ENCODE measurements at regions not wholly inside any gene's neighbourhood (a gene's known extent, or its start where the extent isn't known, plus 50 kb on each side); places are given as distances from the start of the nearest gene placed in this dataset.
"Not testable (repeated sequence)": the region's sequence is repeated elsewhere in the genome, so short reads cannot be mapped to it uniquely, and the experiment has no call there.

GRCh38 chr10:63675171-63675570 lies 154.0 kb downstream of the REEP3 start:
- TF ChIP-seq ZNF274 (IDR thresholded peaks at IDR 0.05; ENCODE audit: low read depth, low read length): no peak
- no peak overlapping the region for H3K4me3 ChIP-seq (ENCODE audit: low read length)

GRCh38 chr10:63677001-63677400 lies 155.8 kb downstream of the REEP3 start:
- no peak overlapping the region for H3K4me3 ChIP-seq (ENCODE audit: low read length)
- no peak for TF ChIP-seq ZNF274 (IDR thresholded peaks at IDR 0.05; ENCODE audit: low read depth, low read length)

DNA sequence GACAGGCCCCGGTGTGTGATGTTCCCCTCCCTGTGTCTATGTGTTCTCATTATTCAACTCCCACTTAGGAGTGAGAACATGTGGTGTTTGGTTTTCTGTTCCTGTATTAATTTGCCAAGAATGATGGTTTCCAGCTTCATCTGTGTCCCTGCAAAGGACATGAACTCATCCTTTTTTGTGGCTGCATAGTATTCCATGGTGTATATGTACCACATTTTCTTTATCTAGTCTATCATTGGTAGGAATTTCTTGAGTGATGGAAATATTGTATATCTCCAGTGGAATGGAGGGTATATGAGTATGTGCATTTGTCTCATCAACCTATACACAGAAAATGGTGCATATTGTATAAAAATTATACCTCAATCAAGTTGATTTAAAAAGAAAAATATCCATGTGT lies 159.3 kb downstream of the REEP3 start:
- H3K4me3 ChIP-seq (ENCODE audit: low read length): not testable (repeated sequence)

GRCh38 chr10:63681993-63682697 lies 160.9 kb downstream of the REEP3 start:
- H3K4me3 ChIP-seq (ENCODE audit: low read length): no peak overlapping the region
- TF ChIP-seq ZNF274 (IDR thresholded peaks at IDR 0.05; ENCODE audit: low read depth, low read length): no peak

DNA sequence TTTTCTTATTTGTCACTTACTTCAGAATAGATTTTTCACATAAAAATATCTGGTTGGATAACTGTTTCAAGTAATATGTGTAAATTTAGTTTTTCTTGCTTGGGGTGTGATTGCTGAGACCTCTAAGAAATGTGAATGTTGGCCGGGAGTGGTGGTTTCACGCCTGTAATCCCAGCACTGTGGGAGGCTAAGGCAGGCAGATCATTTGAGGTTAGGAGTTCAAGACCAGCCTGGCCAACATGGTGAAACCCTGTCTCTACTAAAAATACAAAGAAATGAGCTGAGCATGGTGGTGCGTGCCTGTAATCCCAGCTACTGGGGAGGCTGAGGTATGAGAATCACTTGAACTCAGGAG lies 161.5 kb downstream of the REEP3 start:
- not testable (repeated sequence) for H3K4me3 ChIP-seq (ENCODE audit: low read length)

GRCh38 chr10:63683223-63683622 lies 162.0 kb downstream of the REEP3 start:
- TF ChIP-seq ZNF274 (IDR thresholded peaks at IDR 0.05; ENCODE audit: low read depth, low read length): no peak
- no peak overlapping the region for H3K4me3 ChIP-seq (ENCODE audit: low read length)

DNA sequence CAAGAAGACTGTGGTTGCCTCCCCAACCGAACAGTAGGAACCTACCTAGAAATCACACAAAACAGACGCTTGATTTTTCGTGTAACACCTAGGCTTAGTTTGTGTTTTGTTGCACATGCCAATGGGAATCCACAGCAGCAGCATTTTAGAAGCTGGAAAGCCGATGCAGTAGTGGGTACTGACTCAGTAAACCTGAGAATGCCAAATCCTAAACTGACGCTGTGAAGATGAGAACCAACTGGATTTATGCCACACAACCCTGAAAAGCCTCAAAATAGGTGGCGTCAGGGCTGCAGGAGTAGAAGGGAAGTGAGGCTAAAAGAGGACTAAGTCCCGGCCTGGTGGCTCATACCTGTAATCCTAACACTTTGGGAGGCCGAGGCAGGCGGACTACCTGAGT lies 162.5 kb downstream of the REEP3 start:
- H3K4me3 ChIP-seq (ENCODE audit: low read length): no peak overlapping the region
- no peak for TF ChIP-seq ZNF274 (IDR thresholded peaks at IDR 0.05; ENCODE audit: low read depth, low read length)

DNA sequence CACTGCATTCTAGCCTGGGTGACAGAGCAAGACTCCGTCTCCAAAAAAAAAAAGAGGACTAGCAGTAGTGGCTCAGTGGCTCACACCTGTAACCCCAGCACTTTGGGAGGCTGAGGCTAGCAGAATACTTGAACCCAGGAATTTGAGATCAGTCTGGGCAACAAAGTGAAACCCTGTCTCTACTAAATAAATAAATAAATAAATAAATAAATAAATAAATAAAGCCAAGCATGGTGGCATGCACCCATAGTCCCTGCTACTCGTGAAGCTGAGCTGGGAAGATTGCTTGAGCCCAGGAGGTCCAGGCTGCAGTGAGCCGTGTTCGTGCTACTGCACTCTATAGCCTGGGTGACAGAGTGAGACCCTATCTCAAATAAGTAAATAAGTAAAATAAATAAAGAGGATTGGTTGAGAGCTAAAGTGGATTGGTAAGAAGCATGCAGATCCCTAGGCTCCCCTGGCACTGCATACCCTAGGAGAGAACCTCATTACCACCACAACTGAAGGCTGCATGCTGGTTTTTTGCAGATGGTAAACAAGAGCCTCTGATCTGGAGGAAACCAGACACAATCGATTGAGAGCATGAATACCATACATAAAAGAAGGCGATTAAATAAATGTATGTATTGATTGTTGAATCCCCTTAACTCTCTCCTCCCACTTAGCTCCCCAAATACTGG lies 163.2 kb downstream of the REEP3 start:
- H3K4me3 ChIP-seq (ENCODE audit: low read length): no peak overlapping the region
- no peak for TF ChIP-seq ZNF274 (IDR thresholded peaks at IDR 0.05; ENCODE audit: low read depth, low read length)

DNA sequence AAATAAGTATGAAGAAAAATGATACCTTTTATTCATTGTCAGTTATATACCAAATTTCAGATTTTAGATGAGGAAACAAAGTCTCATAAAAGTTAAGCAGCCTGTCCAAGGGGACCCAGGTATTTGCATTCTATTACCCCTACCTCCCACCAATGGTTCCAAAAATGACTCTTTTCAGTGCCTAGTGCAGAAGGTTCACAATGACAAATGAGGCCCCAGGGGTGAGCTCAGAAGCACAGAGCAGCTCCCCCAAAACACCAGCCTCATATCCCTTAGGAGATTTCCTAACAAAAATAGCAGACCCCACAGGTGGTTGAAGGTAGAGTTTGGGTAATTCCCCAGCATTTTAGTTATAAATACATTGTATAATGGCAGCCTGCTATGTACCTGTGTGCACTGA lies 168.6 kb downstream of the REEP3 start:
- TF ChIP-seq ZNF274 (IDR thresholded peaks at IDR 0.05; ENCODE audit: low read depth, low read length): no peak
- no peak overlapping the region for H3K4me3 ChIP-seq (ENCODE audit: low read length)

DNA sequence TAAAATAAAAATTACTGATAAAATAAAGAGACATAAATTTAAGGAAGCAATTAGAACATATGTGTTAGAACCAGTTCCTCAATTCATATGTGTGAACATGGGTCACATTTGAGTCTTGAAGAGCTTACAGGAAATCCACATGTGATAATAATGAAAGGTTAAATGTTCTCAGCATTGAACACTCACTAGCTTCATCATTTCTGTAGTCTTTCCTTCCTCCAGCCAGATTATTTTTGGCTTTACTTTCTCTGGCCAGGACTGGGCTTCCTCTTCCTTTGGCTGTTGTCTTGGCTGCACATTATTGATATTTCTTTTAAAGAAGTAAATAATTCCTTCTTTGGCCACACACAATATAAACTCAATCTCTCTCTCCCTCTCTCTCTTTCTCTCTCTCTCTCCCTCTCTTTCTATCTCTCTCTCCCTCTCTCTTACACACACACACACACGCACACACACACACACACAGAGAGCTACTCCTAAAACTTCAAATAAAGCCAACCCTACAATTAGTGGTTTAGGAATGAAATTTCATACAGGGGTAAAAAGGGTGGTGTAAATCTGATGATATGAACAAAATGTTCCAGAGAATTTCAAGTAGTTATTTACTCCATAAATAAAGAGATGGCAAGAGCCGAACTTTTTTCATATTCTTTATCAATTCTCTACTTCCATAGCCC lies 171.2 kb downstream of the REEP3 start:
- TF ChIP-seq ZNF274 (IDR thresholded peaks at IDR 0.05; ENCODE audit: low read depth, low read length): no peak
- no peak overlapping the region for H3K4me3 ChIP-seq (ENCODE audit: low read length)

GRCh38 chr10:63693021-63693420 lies 171.8 kb downstream of the REEP3 start:
- not testable (repeated sequence) for H3K4me3 ChIP-seq (ENCODE audit: low read length)

DNA sequence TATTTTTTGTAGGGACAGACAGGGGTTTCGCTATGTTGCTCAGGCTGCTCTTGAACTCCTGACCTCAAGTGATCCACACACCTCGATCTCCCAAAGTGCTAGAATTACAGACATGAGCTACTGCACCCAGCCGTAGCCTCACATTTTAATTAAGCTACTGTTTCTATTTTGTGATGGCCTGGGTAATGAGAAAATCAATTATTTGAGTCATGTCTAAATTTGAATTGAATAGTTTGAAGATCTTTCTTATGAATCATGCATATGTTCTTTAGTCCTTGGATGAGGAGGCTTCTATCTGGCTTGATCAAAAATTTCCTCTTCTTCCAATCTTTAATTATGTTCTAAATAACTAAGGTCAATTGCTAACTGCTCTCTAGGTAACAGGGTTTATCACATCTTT lies 175.0 kb downstream of the REEP3 start:
- no peak for TF ChIP-seq ZNF274 (IDR thresholded peaks at IDR 0.05; ENCODE audit: low read depth, low read length)
- H3K4me3 ChIP-seq (ENCODE audit: low read length): no peak overlapping the region

DNA sequence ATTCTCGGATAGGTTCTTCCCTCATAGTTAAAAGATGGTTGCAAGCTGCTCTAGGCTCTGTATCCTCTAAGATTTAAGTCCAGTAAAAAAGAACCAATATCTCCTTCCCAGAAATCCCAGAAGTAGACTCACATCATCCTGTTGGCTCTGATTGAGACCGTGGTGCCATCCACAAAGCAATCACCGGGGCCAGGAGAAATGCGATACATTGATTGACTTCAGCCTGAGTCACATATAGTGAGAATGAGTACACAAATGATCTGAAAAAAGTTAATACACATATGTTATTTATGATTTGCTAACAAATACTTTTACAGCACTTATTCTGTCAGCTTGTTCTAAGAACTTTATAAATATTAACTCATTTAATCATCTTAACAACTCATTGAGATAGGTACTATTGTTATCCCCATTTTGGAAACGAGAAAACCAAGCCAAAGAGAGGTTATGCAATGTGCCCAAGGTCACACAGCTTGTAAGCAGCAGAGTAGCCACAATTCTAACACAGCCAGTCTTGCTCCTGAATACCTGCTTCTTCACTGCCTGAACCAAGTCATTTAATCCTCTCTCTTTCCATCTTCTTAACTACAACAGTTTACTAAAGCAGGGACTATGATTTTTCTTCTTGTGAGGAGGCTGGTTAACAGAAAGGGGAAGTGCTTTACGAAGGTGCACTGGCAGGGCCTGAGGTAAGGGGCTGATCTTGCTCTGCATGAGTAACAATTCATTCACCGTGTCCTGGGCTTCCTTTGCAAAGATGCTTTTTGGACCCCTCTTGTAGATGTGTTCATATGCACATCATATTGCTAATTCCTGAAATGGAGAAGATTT lies 177.0 kb downstream of the REEP3 start:
- TF ChIP-seq ZNF274 (IDR thresholded peaks at IDR 0.05; ENCODE audit: low read depth, low read length): no peak

DNA sequence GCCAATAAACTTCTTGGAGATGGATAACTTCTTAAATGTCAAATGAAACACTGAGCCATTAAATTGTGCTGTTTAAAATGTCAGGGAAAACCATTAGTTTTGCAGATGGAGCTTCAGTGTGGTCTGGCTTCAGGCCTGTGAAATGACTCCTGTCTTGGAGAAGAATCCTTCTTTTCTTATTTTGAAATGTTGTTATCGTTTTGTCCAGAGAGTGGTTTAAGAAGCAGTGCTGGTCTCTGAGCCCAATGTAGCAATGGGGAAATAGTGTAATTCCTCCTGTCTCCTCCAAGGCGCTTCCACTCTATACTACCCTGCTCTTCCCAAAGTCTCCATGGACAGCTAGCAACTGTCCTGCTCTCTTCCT lies 177.6 kb downstream of the REEP3 start:
- H3K4me3 ChIP-seq (ENCODE audit: low read length): no peak overlapping the region

More for the DNA sequence above, 177.0 kb downstream of the REEP3 start:
- H3K4me3 ChIP-seq (ENCODE audit: low read length): no peak overlapping the region

More for the DNA sequence above, 177.6 kb downstream of the REEP3 start:
- no peak for TF ChIP-seq ZNF274 (IDR thresholded peaks at IDR 0.05; ENCODE audit: low read depth, low read length)

All from GM08714 (cell line).